Mesendoderm (in vitro differentiated cells): ENCODE measurements at regions not wholly inside any gene's neighbourhood (a gene's known extent, or its start where the extent isn't known, plus 50 kb on each side); places are given as distances from the start of the nearest gene placed in this dataset.

Experiments used
- DNase-seq: peaks from one replicate; pipeline ENCODE4 v3.0.0; 2013
- H2AK5ac ChIP-seq: 2 replicates; pipeline ENCODE4 v1.6.1; 2013; ENCODE audit warnings: low read length, inconsistent platforms
- H2BK120ac ChIP-seq: 2 replicates; pipeline ENCODE4 v1.6.1; 2013; ENCODE audit warnings: low read depth, mild to moderate bottlenecking, low read length, moderate library complexity, mixed read lengths
- H2BK15ac ChIP-seq: replicated peaks from 2 replicates; pipeline ENCODE4 v1.6.1; 2013; ENCODE audit warnings: low read depth, mild to moderate bottlenecking, moderate library complexity
- H2BK5ac ChIP-seq: 2 replicates; pipeline ENCODE4 v1.6.1; 2013; ENCODE audit warnings: low read length, inconsistent platforms
- H3K18ac ChIP-seq: 2 replicates; pipeline ENCODE4 v1.6.1; 2013; ENCODE audit warnings: mild to moderate bottlenecking, low read length, mixed read lengths
- H3K23ac ChIP-seq: one replicate; pipeline ENCODE4 v1.6.1; 2013; ENCODE audit warnings: low read length
- H3K27ac ChIP-seq: 2 replicates; pipeline ENCODE4 v1.5.1; 2013; ENCODE audit warnings: low read depth, mild to moderate bottlenecking, inconsistent platforms, low read length, moderate library complexity
- H3K27me3 ChIP-seq: 2 replicates; pipeline ENCODE4 v1.6.1; 2013; ENCODE audit warnings: low read length, control low read depth, mild to moderate bottlenecking, inconsistent platforms; ENCODE audit not compliant: insufficient read depth, poor library complexity
- H3K36me3 ChIP-seq: 2 replicates; pipeline ENCODE4 v1.6.1; 2013; ENCODE audit warnings: low read length, inconsistent platforms; ENCODE audit not compliant: control insufficient read depth, insufficient read depth
- H3K4ac ChIP-seq: one replicate; pipeline ENCODE4 v1.6.1; 2013; ENCODE audit warnings: low read depth, mild to moderate bottlenecking, low read length, moderate library complexity
- H3K4me1 ChIP-seq: 2 replicates; pipeline ENCODE4 v1.6.1; 2013; ENCODE audit warnings: low read depth, low read length, inconsistent platforms; ENCODE audit not compliant: control insufficient read depth
- H3K4me2 ChIP-seq: 2 replicates; pipeline ENCODE4 v1.6.1; 2013; ENCODE audit warnings: low read length
- H3K4me3 ChIP-seq: 2 replicates; pipeline ENCODE4 v1.5.1; 2013; ENCODE audit warnings: mild to moderate bottlenecking, low read length
- H3K56ac ChIP-seq: one replicate; pipeline ENCODE4 v1.6.1; 2013; ENCODE audit warnings: low read length
- H3K79me1 ChIP-seq: 2 replicates; pipeline ENCODE4 v1.6.1; 2013; ENCODE audit warnings: low read length, inconsistent platforms
- H3K79me2 ChIP-seq: 2 replicates; pipeline ENCODE4 v1.6.1; 2013; ENCODE audit warnings: mild to moderate bottlenecking, low read length; ENCODE audit not compliant: control insufficient read depth, insufficient read depth
- H3K9ac ChIP-seq: 2 replicates; pipeline ENCODE4 v1.6.1; 2013; ENCODE audit warnings: low read length, inconsistent platforms
- H4K5ac ChIP-seq: one replicate; pipeline ENCODE4 v1.6.1; 2013; ENCODE audit warnings: low read length
- H4K8ac ChIP-seq: one replicate; pipeline ENCODE4 v1.6.1; 2013; ENCODE audit warnings: low read depth, mild to moderate bottlenecking, control low read depth, low read length, moderate library complexity
- WGBS: extraction: QIAGEN DNeasy Blood & Tissue Kit; methylation state at CpG from one replicate; pipeline ENCODE4 v1.1.7; 2013; ENCODE audit warnings: low lambda C conversion rate, missing lambda C conversion rate; ENCODE audit not compliant: insufficient coverage; ENCODE audit errors: extremely low coverage; 5-methylcytosine and 5-hydroxymethylcytosine counted together

- H3K18ac ChIP-seq = no peak overlapping the region
- H3K4me1 ChIP-seq = no peaks in the 10 kb centered on the region
- no peak overlapping the region for H3K56ac ChIP-seq
- no peak overlapping the region for H2BK5ac ChIP-seq
- H2BK15ac ChIP-seq = no peak overlapping the region
- no peak for DNase-seq
- H4K5ac ChIP-seq = no peak overlapping the region
- no peak overlapping the region for H3K4me2 ChIP-seq
- no peaks in the 10 kb centered on the region for H3K27me3 ChIP-seq
- H3K36me3 ChIP-seq = no peaks in the 10 kb centered on the region
- H3K4ac ChIP-seq = no peak overlapping the region
- no peak overlapping the region for H3K4me3 ChIP-seq
- WGBS = no CpG with 5 or more reads among the region's 4 CpGs
- H3K9ac ChIP-seq = no peak overlapping the region
- H4K8ac ChIP-seq = no peak overlapping the region
- H3K79me1 ChIP-seq = no peaks in the 10 kb centered on the region
- no peak overlapping the region for H3K23ac ChIP-seq
- no peaks in the 10 kb centered on the region for H3K79me2 ChIP-seq
- no peak overlapping the region for H3K27ac ChIP-seq
- no peak overlapping the region for H2AK5ac ChIP-seq
- H2BK120ac ChIP-seq = no peak overlapping the region
Observed at GRCh38 chr11:116656011-116656410, 116.8 kb downstream of the BUD13 start.

DNA sequence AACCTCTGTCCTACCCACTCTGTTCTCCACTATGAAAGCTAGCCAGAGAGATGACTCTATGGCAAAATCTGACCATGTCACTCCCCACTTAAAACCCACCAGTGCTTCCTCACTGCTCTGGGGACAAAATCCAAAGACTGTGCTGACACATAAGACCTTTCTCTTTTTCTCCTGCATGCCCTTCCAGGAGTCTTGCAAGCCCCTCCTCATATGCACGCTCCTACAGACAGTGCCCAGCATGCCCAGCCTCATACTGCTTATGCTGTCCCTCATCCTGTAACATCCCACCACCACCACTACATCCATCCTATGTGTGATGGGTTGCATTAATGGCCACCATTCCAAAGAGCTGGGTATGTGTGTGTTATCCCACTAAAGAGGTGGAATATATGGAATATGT is 118.3 kb downstream of the BUD13 start:
- no peak overlapping the region for H2BK5ac ChIP-seq
- no peak overlapping the region for H2AK5ac ChIP-seq
- H3K18ac ChIP-seq = no peak overlapping the region
- no CpG with 5 or more reads among the region's 1 CpG for WGBS
- H3K4me3 ChIP-seq = no peak overlapping the region
- no peaks in the 10 kb centered on the region for H3K4me1 ChIP-seq
- H4K8ac ChIP-seq = no peak overlapping the region
- no peak overlapping the region for H3K4me2 ChIP-seq
- no peak overlapping the region for H2BK15ac ChIP-seq
- no peak overlapping the region for H3K4ac ChIP-seq
- H3K23ac ChIP-seq = no peak overlapping the region
- no peaks in the 10 kb centered on the region for H3K79me1 ChIP-seq
- H3K27me3 ChIP-seq = no peaks in the 10 kb centered on the region
- H3K79me2 ChIP-seq = no peaks in the 10 kb centered on the region
- no peak overlapping the region for H3K27ac ChIP-seq
- no peak overlapping the region for H3K56ac ChIP-seq
- H2BK120ac ChIP-seq = no peak overlapping the region
- H3K9ac ChIP-seq = no peak overlapping the region
- DNase-seq = no peak
- H4K5ac ChIP-seq = no peak overlapping the region
- H3K36me3 ChIP-seq = no peaks in the 10 kb centered on the region

DNA sequence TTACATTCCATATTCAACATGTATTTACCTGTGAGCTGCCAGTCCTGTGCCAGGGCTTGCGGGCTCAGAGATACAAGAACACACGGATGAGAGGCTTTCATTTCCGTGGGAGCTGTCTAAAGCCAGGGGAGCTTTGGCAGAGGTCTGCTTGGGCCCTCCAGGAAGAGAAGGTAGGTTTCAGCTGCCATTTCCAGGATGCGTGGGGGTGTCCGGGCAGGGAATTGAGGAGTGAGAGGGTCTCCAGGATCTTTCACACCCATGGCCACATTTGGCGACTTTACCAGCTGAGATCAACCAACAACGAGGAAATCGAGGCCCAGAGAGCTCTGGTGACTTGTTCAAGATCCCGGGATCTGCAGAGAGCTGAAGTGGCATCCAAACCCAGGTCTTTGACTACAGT is 119.6 kb downstream of the BUD13 start:
- H2AK5ac ChIP-seq = no peak overlapping the region

DNA sequence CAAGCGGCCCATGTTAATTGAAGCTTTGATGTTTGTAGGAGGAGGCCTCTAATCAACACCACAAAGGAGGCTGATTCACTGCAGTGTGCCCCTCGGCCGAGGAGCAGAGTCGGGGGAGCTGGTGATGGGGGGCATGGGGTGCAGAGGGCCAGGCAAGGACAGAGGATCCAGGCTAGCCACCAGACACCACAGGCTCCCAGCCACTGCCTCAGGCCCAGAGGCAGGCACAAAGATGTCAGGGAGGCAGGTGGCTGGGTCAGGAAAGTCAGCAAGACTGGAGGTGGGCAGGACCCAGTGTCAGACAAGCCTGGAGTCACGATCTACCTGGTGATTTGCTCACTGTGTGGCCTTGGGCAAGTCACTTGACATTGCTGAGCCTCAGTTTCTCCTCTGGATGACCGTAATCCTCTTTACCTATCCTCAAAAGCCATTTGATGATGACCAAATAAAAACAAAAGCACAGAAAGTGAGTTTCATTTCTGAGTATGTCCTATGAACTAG is 121.0 kb downstream of the BUD13 start:
- no peak overlapping the region for H4K8ac ChIP-seq
- H3K18ac ChIP-seq = no peak overlapping the region
- H3K27ac ChIP-seq = no peak overlapping the region
- no peak overlapping the region for H3K4me2 ChIP-seq
- H2BK5ac ChIP-seq = no peak overlapping the region
- no peak overlapping the region for H2BK15ac ChIP-seq
- no peak overlapping the region for H3K4me3 ChIP-seq
- no peaks in the 10 kb centered on the region for H3K27me3 ChIP-seq
- no peaks in the 10 kb centered on the region for H3K36me3 ChIP-seq
- no CpG with 5 or more reads among the region's 6 CpGs for WGBS
- no peak overlapping the region for H4K5ac ChIP-seq
- no peak for DNase-seq
- no peak overlapping the region for H2AK5ac ChIP-seq
- no peak overlapping the region for H3K56ac ChIP-seq
- H3K23ac ChIP-seq = no peak overlapping the region
- H3K9ac ChIP-seq = no peak overlapping the region
- H3K4ac ChIP-seq = no peak overlapping the region
- H3K4me1 ChIP-seq = no peaks in the 10 kb centered on the region
- no peaks in the 10 kb centered on the region for H3K79me1 ChIP-seq
- no peaks in the 10 kb centered on the region for H3K79me2 ChIP-seq
- no peak overlapping the region for H2BK120ac ChIP-seq

More for the DNA sequence above, 119.6 kb downstream of the BUD13 start:
- Histone ChIP-seq H3K27ac (no peak overlapping the region), H3K4me2 (no peak overlapping the region), H3K79me1 (no peaks in the 10 kb centered on the region), H3K23ac (no peak overlapping the region), H3K18ac (no peak overlapping the region), H3K79me2 (no peaks in the 10 kb centered on the region), H3K27me3 (no peaks in the 10 kb centered on the region), H3K56ac (no peak overlapping the region), H3K36me3 (no peaks in the 10 kb centered on the region), H3K4me1 (no peaks in the 10 kb centered on the region), H3K9ac (no peak overlapping the region), H2BK15ac (no peak overlapping the region), H3K4me3 (no peak overlapping the region), H3K4ac (no peak overlapping the region), H2BK120ac (no peak overlapping the region), H4K8ac (no peak overlapping the region), H4K5ac (no peak overlapping the region), H2BK5ac (no peak overlapping the region)
- WGBS = no CpG with 5 or more reads among the region's 9 CpGs
- no peak for DNase-seq

- Histone ChIP-seq H3K79me1 (no peaks in the 10 kb centered on the region), H4K5ac (no peak overlapping the region), H3K18ac (no peak overlapping the region), H3K4me2 (no peak overlapping the region), H3K79me2 (no peaks in the 10 kb centered on the region), H3K4me1 (no peaks in the 10 kb centered on the region), H3K27ac (no peak overlapping the region), H2BK120ac (no peak overlapping the region), H2AK5ac (no peak overlapping the region), H3K56ac (no peak overlapping the region), H3K9ac (no peak overlapping the region), H3K36me3 (no peaks in the 10 kb centered on the region), H3K23ac (no peak overlapping the region), H3K4ac (no peak overlapping the region), H2BK15ac (no peak overlapping the region), H3K27me3 (no peaks in the 10 kb centered on the region), H3K4me3 (no peak overlapping the region), H2BK5ac (no peak overlapping the region), H4K8ac (no peak overlapping the region)
- DNase-seq = no peak
- no CpG with 5 or more reads among the region's 9 CpGs for WGBS
Observed at GRCh38 chr11:116651098-116651736, 121.6 kb downstream of the BUD13 start.

DNA sequence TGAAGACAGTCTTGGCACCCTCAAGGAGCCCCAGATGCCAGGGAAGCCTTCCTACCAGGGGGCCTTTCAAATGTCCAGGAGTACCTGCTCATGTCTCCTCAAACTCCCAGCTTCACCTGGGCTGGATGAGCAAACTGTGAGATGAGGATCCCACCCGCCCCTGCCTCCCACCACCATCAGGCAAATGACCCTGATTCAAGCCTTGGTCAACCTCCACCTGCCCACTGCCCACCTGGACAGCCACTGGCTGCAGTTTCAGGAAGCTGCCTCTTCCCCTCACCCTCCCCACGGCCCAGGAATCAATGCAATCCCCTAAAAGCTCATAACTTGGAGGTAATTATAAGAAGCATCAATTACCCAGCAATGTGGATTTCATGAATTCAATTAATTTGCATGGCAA is 122.7 kb downstream of the BUD13 start:
- no peak overlapping the region for H4K5ac ChIP-seq
- no peak overlapping the region for H3K56ac ChIP-seq
- H3K4me3 ChIP-seq = no peak overlapping the region
- no peak overlapping the region for H3K18ac ChIP-seq
- H4K8ac ChIP-seq = no peak overlapping the region
- H3K4me2 ChIP-seq = no peak overlapping the region
- no peaks in the 10 kb centered on the region for H3K4me1 ChIP-seq
- no peak overlapping the region for H2BK15ac ChIP-seq
- no peaks in the 10 kb centered on the region for H3K79me1 ChIP-seq
- H3K79me2 ChIP-seq = no peaks in the 10 kb centered on the region
- H3K23ac ChIP-seq = no peak overlapping the region
- no peak overlapping the region for H2AK5ac ChIP-seq
- no peak overlapping the region for H3K9ac ChIP-seq
- no peak overlapping the region for H2BK5ac ChIP-seq
- H3K36me3 ChIP-seq = no peaks in the 10 kb centered on the region
- no peak for DNase-seq
- H3K4ac ChIP-seq = no peak overlapping the region
- H3K27ac ChIP-seq = no peak overlapping the region
- WGBS = no CpG with 5 or more reads among the region's 2 CpGs
- H2BK120ac ChIP-seq = no peak overlapping the region
- no peaks in the 10 kb centered on the region for H3K27me3 ChIP-seq
